DOHH2 (cell line): ENCODE measurements at regions not wholly inside any gene's neighbourhood (a gene's known extent, or its start where the extent isn't known, plus 50 kb on each side); places are given as distances from the start of the nearest gene placed in this dataset.

Experiments
- H3F3A ChIP-seq: fragments of 200-600 bp; sonication (generic), shearing (Covaris generic); 2 replicates; pipeline ENCODE4 v1.6.0; 2016; ENCODE audit warnings: antibody characterized with exemption, mild to moderate bottlenecking; ENCODE audit not compliant: control insufficient read depth, insufficient read depth
- H3K27ac ChIP-seq: fragments of 200-600 bp; sonication (generic); 2 replicates; pipeline ENCODE4 v1.5.1; 2014; ENCODE audit warnings: low read depth, mild to moderate bottlenecking, low read length, moderate library complexity
- H3K27me3 ChIP-seq: fragments of 200-600 bp; sonication (generic); 2 replicates; pipeline ENCODE4 v1.6.1; 2014; ENCODE audit warnings: mild to moderate bottlenecking, low read length, mixed read lengths; ENCODE audit not compliant: control insufficient read depth
- H3K36me3 ChIP-seq: fragments of 200-600 bp; sonication (generic); 2 replicates; pipeline ENCODE4 v1.6.1; 2014; ENCODE audit warnings: mild to moderate bottlenecking, low read length, moderate library complexity, mixed read lengths; ENCODE audit not compliant: control insufficient read depth
- H3K4me1 ChIP-seq: fragments of 200-600 bp; sonication (generic); 2 replicates; pipeline ENCODE4 v1.6.1; 2014; ENCODE audit warnings: mild to moderate bottlenecking, low read length, mixed read lengths; ENCODE audit not compliant: control insufficient read depth
- H3K4me2 ChIP-seq: fragments of 200-600 bp; sonication (generic); 2 replicates; pipeline ENCODE4 v1.6.0; 2014; ENCODE audit warnings: mild to moderate bottlenecking, low read length, moderate library complexity
- H3K4me3 ChIP-seq: fragments of 200-600 bp; sonication (generic); 2 replicates; pipeline ENCODE4 v1.5.1; 2014; ENCODE audit warnings: mild to moderate bottlenecking, low read length, mixed read lengths
- H3K79me2 ChIP-seq: fragments of 200-600 bp; sonication (generic); 2 replicates; pipeline ENCODE4 v1.6.1; 2014; ENCODE audit warnings: mild to moderate bottlenecking, low read length, mixed read lengths; ENCODE audit not compliant: control insufficient read depth
- H3K9me2 ChIP-seq: fragments of 200-600 bp; sonication (generic); replicated peaks from 2 replicates; pipeline ENCODE4 v1.6.1; 2014; ENCODE audit warnings: mild to moderate bottlenecking, low read length, mixed read lengths; ENCODE audit not compliant: control insufficient read depth
- H3K9me3 ChIP-seq: fragments of 200-600 bp; sonication (generic); 2 replicates; pipeline ENCODE4 v1.6.1; 2014; ENCODE audit warnings: antibody characterized with exemption, low read length, mixed read lengths; ENCODE audit not compliant: control insufficient read depth, insufficient read depth
- H4K20me1 ChIP-seq: fragments of 200-600 bp; sonication (generic); 2 replicates; pipeline ENCODE4 v1.6.0; 2014; ENCODE audit warnings: low read depth, mild to moderate bottlenecking, antibody characterized with exemption, low read length, moderate library complexity; ENCODE audit not compliant: control insufficient read depth, insufficient read depth
- EZH2phosphoT487 ChIP-seq: fragments of 200-600 bp; sonication (generic); IDR thresholded peaks from 2 replicates; pipeline ENCODE4 v1.6.1; 2017; ENCODE audit warnings: borderline replicate concordance, mild to moderate bottlenecking, antibody characterized with exemption, low read length, moderate library complexity, mixed read lengths
- TF ChIP-seq, protein P1 (sequence below): fragments of 200-600 bp; sonication (generic); IDR thresholded peaks from one replicate; pipeline ENCODE4 v1.5.1; 2014; ENCODE audit warnings: antibody characterized with exemption, mild to moderate bottlenecking, low read depth, low read length; ENCODE audit not compliant: poor library complexity, severe bottlenecking

DNA sequence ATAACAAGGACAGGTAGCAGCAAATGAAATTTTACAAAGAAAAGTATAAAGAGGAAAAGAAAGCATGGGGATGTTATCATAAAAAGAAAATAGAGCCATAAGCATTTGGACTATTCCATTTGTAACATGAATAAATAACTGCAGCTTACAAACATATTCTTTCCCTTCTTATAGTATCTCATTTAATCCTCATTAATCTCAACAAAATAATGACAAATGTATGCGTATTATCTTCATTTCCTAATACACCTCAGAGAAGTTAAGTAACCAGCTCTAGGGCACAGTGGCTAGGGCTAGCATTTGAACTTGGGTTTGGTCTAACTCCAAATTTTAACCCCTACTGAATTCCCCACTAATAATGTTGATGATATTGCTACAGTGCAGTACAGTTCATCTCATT is 175.5 kb upstream of the POU5F2 start:
- H3K27me3 ChIP-seq, result no peaks in the 10 kb centered on the region
- no peak overlapping the region for H3K4me3 ChIP-seq
- H3F3A ChIP-seq, result no peaks in the 10 kb centered on the region
- H3K4me1 ChIP-seq, result no peaks in the 10 kb centered on the region
- H3K79me2 ChIP-seq, result no peaks in the 10 kb centered on the region
- TF ChIP-seq EZH2phosphoT487, result no peak
- TF ChIP-seq, protein P1, sequence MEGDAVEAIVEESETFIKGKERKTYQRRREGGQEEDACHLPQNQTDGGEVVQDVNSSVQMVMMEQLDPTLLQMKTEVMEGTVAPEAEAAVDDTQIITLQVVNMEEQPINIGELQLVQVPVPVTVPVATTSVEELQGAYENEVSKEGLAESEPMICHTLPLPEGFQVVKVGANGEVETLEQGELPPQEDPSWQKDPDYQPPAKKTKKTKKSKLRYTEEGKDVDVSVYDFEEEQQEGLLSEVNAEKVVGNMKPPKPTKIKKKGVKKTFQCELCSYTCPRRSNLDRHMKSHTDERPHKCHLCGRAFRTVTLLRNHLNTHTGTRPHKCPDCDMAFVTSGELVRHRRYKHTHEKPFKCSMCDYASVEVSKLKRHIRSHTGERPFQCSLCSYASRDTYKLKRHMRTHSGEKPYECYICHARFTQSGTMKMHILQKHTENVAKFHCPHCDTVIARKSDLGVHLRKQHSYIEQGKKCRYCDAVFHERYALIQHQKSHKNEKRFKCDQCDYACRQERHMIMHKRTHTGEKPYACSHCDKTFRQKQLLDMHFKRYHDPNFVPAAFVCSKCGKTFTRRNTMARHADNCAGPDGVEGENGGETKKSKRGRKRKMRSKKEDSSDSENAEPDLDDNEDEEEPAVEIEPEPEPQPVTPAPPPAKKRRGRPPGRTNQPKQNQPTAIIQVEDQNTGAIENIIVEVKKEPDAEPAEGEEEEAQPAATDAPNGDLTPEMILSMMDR, result no peak
- H3K27ac ChIP-seq, result no peak overlapping the region
- no peaks in the 10 kb centered on the region for H3K9me3 ChIP-seq
- no peak overlapping the region for H3K4me2 ChIP-seq
- H3K36me3 ChIP-seq, result no peaks in the 10 kb centered on the region
- no peaks in the 10 kb centered on the region for H4K20me1 ChIP-seq
- H3K9me2 ChIP-seq, result no peaks in the 10 kb centered on the region

DNA sequence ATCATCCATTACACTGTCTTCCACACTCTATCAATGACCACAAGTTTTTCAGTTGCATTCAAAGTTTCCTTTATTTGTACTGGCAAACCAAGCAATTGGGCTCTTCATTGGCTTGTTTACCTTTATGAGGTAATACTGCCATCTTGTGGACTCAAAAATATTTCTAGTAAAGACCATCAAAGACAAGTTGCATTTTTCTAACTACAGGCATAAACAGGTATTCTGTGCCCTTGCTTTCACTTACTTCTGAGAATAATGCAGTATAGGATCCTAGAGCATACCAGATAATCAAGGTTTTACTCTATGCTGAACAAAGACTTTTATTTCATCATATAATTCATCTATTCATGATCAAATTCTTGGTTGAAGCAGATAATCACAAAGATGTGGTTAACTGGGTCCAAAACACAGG is 173.7 kb upstream of the POU5F2 start:
- H3K27me3 ChIP-seq, result no peaks in the 10 kb centered on the region; the same call in 1 of the 2 replicates
- no peaks in the 10 kb centered on the region for H3K9me2 ChIP-seq
- TF ChIP-seq, protein P1, result peak; percentile 52
- no peak for TF ChIP-seq EZH2phosphoT487

DNA sequence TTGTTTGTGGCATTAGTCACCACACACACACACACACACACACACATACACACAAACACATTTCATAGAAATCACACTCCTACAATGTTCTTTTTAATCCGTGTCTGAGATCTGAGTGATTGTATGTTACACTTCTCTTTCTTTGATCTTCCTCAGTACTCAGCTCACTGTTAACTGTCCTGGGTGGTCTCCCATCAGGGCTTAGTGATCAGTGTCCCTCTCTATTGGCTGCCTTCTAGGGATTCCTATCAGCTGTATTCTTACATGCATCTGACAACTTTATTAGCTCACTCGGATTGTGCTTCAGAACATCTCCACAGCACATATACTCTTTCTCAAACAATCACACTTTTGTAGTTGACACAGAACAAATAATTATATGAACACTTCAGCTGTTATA is 170.2 kb upstream of the POU5F2 start:
- H3K27ac ChIP-seq, result no peak overlapping the region
- H3K4me2 ChIP-seq, result no peak overlapping the region
- H3K4me3 ChIP-seq, result no peak overlapping the region
- TF ChIP-seq, protein P1, result no peak
- H3K36me3 ChIP-seq, result no peaks in the 10 kb centered on the region
- no peaks in the 10 kb centered on the region for H3K4me1 ChIP-seq
- H3F3A ChIP-seq, result no peaks in the 10 kb centered on the region
- no peaks in the 10 kb centered on the region for H3K79me2 ChIP-seq
- no peaks in the 10 kb centered on the region for H4K20me1 ChIP-seq
- no peaks in the 10 kb centered on the region for H3K9me2 ChIP-seq
- no peaks in the 10 kb centered on the region; the same call in 1 of the 2 replicates for H3K27me3 ChIP-seq
- no peaks in the 10 kb centered on the region for H3K9me3 ChIP-seq

More for the DNA sequence above, 173.7 kb upstream of the POU5F2 start:
- H3K27ac ChIP-seq, result no peak overlapping the region
- no peaks in the 10 kb centered on the region for H3K9me3 ChIP-seq
- no peaks in the 10 kb centered on the region for H3K4me1 ChIP-seq
- no peak overlapping the region for H3K4me3 ChIP-seq
- no peaks in the 10 kb centered on the region for H3K36me3 ChIP-seq
- no peaks in the 10 kb centered on the region for H3F3A ChIP-seq
- no peak overlapping the region for H3K4me2 ChIP-seq
- H3K79me2 ChIP-seq, result no peaks in the 10 kb centered on the region
- H4K20me1 ChIP-seq, result no peaks in the 10 kb centered on the region

DNA sequence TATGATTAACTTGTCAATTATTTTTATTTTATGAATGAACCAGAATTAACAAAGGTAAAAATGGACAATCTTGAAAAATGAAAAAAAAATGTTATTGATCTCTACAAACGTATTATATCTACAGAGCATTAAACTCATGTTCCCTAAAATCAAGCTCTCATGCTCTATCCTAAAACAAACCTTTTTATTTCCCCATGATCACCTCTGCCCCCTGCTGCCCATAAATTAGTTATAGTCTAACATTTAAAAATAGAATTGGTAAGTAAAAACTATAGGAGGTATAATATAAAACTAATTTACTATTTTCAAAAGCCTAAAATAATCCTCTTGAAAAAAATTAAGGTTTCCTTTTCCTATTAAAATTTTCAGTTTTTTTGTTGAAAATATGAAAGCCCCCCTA is 168.0 kb upstream of the POU5F2 start:
- Histone ChIP-seq H3K36me3 (no peaks in the 10 kb centered on the region), H4K20me1 (no peaks in the 10 kb centered on the region), H3K9me3 (no peaks in the 10 kb centered on the region), H3K4me1 (no peaks in the 10 kb centered on the region), H3F3A (no peaks in the 10 kb centered on the region), H3K27me3 (no peaks in the 10 kb centered on the region; the same call in 1 of the 2 replicates), H3K9me2 (no peaks in the 10 kb centered on the region), H3K4me2 (no peak overlapping the region), H3K4me3 (no peak overlapping the region), H3K27ac (no peak overlapping the region), H3K79me2 (no peaks in the 10 kb centered on the region)
- no peak for TF ChIP-seq EZH2phosphoT487
- TF ChIP-seq, protein P1, result no peak
